VCaP (cell line): ENCODE measurements at regions not wholly inside any gene's neighbourhood (a gene's known extent, or its start where the extent isn't known, plus 50 kb on each side); places are given as distances from the start of the nearest gene placed in this dataset.
"Not testable (repeated sequence)": the region's sequence is repeated elsewhere in the genome, so short reads cannot be mapped to it uniquely, and the experiment has no call there.

Experiments
- H3K27ac ChIP-seq: fragments of 450-650 bp; 2 replicates; pipeline ENCODE4 v1.5.1; 2017
- CTCF ChIP-seq: fragments of 450-650 bp; conservative IDR thresholded peaks from 2 replicates; pipeline ENCODE4 v1.5.1; 2017; ENCODE audit warnings: mild to moderate bottlenecking, moderate library complexity

- no peak overlapping the region for H3K27ac ChIP-seq
- no peak for TF ChIP-seq CTCF
Observed at GRCh38 chr18:1848716-1849115, 722.6 kb downstream of the METTL4 start.

GRCh38 chr18:1849386-1849785 is 721.9 kb downstream of the METTL4 start:
- no peak for TF ChIP-seq CTCF

GRCh38 chr18:1857281-1857680 is 714.0 kb downstream of the METTL4 start:
- H3K27ac ChIP-seq: not testable (repeated sequence)

More at GRCh38 chr18:1849386-1849785, 721.9 kb downstream of the METTL4 start:
- no peak overlapping the region for H3K27ac ChIP-seq

GRCh38 chr18:1861473-1861872 is 709.8 kb downstream of the METTL4 start:
- H3K27ac ChIP-seq: no peak overlapping the region
- no peak for TF ChIP-seq CTCF

GRCh38 chr18:1865869-1866268 is 705.4 kb downstream of the METTL4 start:
- no peak overlapping the region for H3K27ac ChIP-seq
- no peak for TF ChIP-seq CTCF

GRCh38 chr18:1872274-1872673 is 699.0 kb downstream of the METTL4 start:
- no peak for TF ChIP-seq CTCF
- H3K27ac ChIP-seq: no peak overlapping the region

GRCh38 chr18:1875219-1875618 is 696.1 kb downstream of the METTL4 start:
- TF ChIP-seq CTCF: no peak
- H3K27ac ChIP-seq: no peak overlapping the region

GRCh38 chr18:1884623-1885022 is 686.7 kb downstream of the METTL4 start:
- no peak overlapping the region for H3K27ac ChIP-seq
- no peak for TF ChIP-seq CTCF
